Peyer's patch (tissue), 4 donors: ENCODE measurements at regions not wholly inside any gene's neighbourhood (a gene's known extent, or its start where the extent isn't known, plus 50 kb on each side); places are given as distances from the start of the nearest gene placed in this dataset.

Source experiments
- CTCF ChIP-seq, 6 experiments: fragments of 450-650 bp in 4 of 6; fragments of 200-600 bp in 2 of 6; sonication (generic) in 1 of 6; IDR thresholded peaks; one replicate each; pipeline ENCODE4 v1.5.1; 2017 to 2019; ENCODE audit warnings: antibody characterized with exemption in 6 of 6, mild to moderate bottlenecking in 3 of 6, moderate library complexity in 1 of 6
- POLR2A ChIP-seq, 2 donors: fragments of 450-650 bp; IDR thresholded peaks; one replicate each; pipeline ENCODE4 v1.5.1; 2017; ENCODE audit warnings: antibody characterized with exemption in 2 of 2, mild to moderate bottlenecking in 2 of 2, moderate library complexity in 2 of 2

DNA sequence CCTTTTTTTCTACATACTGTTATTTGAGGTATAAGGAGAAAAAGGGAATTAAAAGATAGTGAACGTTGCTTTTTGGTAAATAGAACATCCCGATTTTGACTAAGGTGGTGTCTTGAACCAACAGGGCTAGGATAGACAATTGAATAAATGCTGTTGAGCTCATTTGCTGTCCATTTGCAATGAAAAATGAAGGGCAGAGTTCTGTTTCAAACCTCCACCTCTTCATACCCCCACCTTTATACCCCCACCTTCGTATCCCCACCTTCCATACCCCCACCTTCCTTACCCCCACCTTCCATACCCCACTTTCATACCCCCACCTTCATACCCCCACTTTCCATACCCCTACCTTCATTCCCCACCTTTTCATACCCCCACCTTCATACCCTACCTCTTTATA lies 93.4 kb upstream of the NAA20 start:
- TF ChIP-seq CTCF (IDR thresholded peaks at IDR 0.05) (no peak), POLR2A (IDR thresholded peaks at IDR 0.05) (no peak)
